ENCODE measurements at regions not wholly inside any gene's neighbourhood (a gene's known extent, or its start where the extent isn't known, plus 50 kb on each side); places are given as distances from the start of the nearest gene placed in this dataset.
"Not testable (repeated sequence)": the region's sequence is repeated elsewhere in the genome, so short reads cannot be mapped to it uniquely, and the experiment has no call there.

- not testable (repeated sequence) for TF ChIP-seq CTCF (IDR thresholded peaks at IDR 0.05; ENCODE audit: insufficient read depth, low read depth, low read length); EZH2 (IDR thresholded peaks at IDR 0.05; ENCODE audit: insufficient read depth, low read length)
Observed at GRCh38 chr2:132038883-132039235, 122.9 kb downstream of the ANKRD30BL start.

All from astrocyte (in vitro differentiated cells and primary cell).